Cardiac fibroblast (primary cell): ENCODE measurements at regions not wholly inside any gene's neighbourhood (a gene's known extent, or its start where the extent isn't known, plus 50 kb on each side); places are given as distances from the start of the nearest gene placed in this dataset.
A peak's percentile ranks its signal among the peaks of the same experiment; 100 is the strongest.

ENCODE experiments used
- DNase-seq, 2 donors: peaks; one replicate each; pipeline versions ENCODE4 v3.0.0 to v3.0.0-alpha.2; 2010; ENCODE audit warnings: low read depth in 2 of 2
- H3K4me3 ChIP-seq, 2 donors: replicated peaks in 1 of 2; 1 replicate in 1 of 2; 2 replicates in 1 of 2; pipeline ENCODE4 v1.5.1; 2011; ENCODE audit warnings: low read depth in 2 of 2, low read length in 2 of 2, mild to moderate bottlenecking in 2 of 2, moderate library complexity in 1 of 2
- CTCF ChIP-seq: IDR thresholded peaks from one replicate; pipeline ENCODE4 v1.5.1; 2011; ENCODE audit warnings: low read depth, mild to moderate bottlenecking, low read length, inconsistent platforms

- no peak overlapping the region for H3K4me3 ChIP-seq
- no peak for TF ChIP-seq CTCF
- peak; percentile 11 to 50 for DNase-seq
Measured at GRCh38 chr6:137316626-137317025, 97.4 kb upstream of the IFNGR1 start.

- TF ChIP-seq CTCF = no peak
- H3K4me3 ChIP-seq = no peak overlapping the region
- peak in 1 of 2 donors; percentile 17 for DNase-seq
Measured at GRCh38 chr6:137315081-137315480, 95.9 kb upstream of the IFNGR1 start.

GRCh38 chr6:137313928-137314855 is 95.0 kb upstream of the IFNGR1 start:
- peak; percentile 78 for TF ChIP-seq CTCF
- peak overlapping the region in 1 of 2 donors; percentile 16 for H3K4me3 ChIP-seq
- DNase-seq = peak; percentile 83 to 94

- no peak for DNase-seq
- TF ChIP-seq CTCF = no peak
- no peak overlapping the region for H3K4me3 ChIP-seq
Measured at GRCh38 chr6:137313211-137313610, 94.0 kb upstream of the IFNGR1 start.

GRCh38 chr6:137311940-137312339 is 92.8 kb upstream of the IFNGR1 start:
- H3K4me3 ChIP-seq = no peak overlapping the region
- no peak for TF ChIP-seq CTCF
- no peak for DNase-seq

- no peak overlapping the region for H3K4me3 ChIP-seq
- TF ChIP-seq CTCF = no peak
- peak; percentile 62 to 81 for DNase-seq
Measured at GRCh38 chr6:137309078-137309762, 90.0 kb upstream of the IFNGR1 start.
